A549 (cell line): ENCODE measurements at regions not wholly inside any gene's neighbourhood (a gene's known extent, or its start where the extent isn't known, plus 50 kb on each side); places are given as distances from the start of the nearest gene placed in this dataset.

Source experiments
- ATAC-seq, 2 experiments: fragments of 200-7000 bp in 1 of 2; fragments of >200 bp in 1 of 2; cut with Nextera tagmentation in 1 of 2; cut with Tn5 transposase in 1 of 2; 3 replicates each; pipeline versions ENCODE4 v1.8.0 to v1.9.1; 2018 to 2020; ENCODE audit warnings: mild to moderate bottlenecking in 1 of 2, moderate library complexity in 1 of 2
- CTCF ChIA-PET: fragments of 300-600 bp; sonication (Branson Sonifier 250); formaldehyde crosslinking; extraction: SDS; loops from one replicate; lab custom pipeline; 2021; ENCODE audit warnings: antibody characterized with exemption, inconsistent platforms; lab: Yijun Ruan, JAX
- POLR2A ChIA-PET: fragments of 350-600 bp; formaldehyde crosslinking; extraction: SDS; loops from one replicate; lab custom pipeline; 2021; ENCODE audit warnings: antibody characterized with exemption, inconsistent platforms; lab: Yijun Ruan, JAX
- DNase-seq, 2 experiments: peaks; one replicate each; pipeline versions ENCODE4 v3.0.0 to v3.0.0-alpha.2; 2011 to 2016; ENCODE audit warnings: low read depth in 1 of 2, low spot score in 1 of 2
- FAIRE-seq: peaks from 2 replicates; lab custom pipeline; 2011; peaks lifted over from hg19 to GRCh38; lab: Jason Lieb, UNC
- H3K27ac ChIP-seq, 2 experiments: fragments of >200 bp; sonication (Bioruptor Twin); formaldehyde crosslinking; 3 replicates each; pipeline ENCODE4 v1.5.1; 2016 to 2017
- H3K4me1 ChIP-seq: fragments of >200 bp; sonication (Bioruptor Twin); formaldehyde crosslinking; 3 replicates; pipeline ENCODE4 v1.6.1; 2016
- H3K4me2 ChIP-seq: fragments of >200 bp; sonication (Bioruptor Twin); formaldehyde crosslinking; 3 replicates; pipeline ENCODE4 v1.6.1; 2016
- H3K4me3 ChIP-seq: fragments of >200 bp; sonication (Bioruptor Twin); formaldehyde crosslinking; 3 replicates; pipeline ENCODE4 v1.5.1; 2016
- H3K9me3 ChIP-seq: fragments of >200 bp; sonication (Bioruptor Twin); formaldehyde crosslinking; 3 replicates; pipeline ENCODE4 v1.6.1; 2016
- ATOH8 ChIP-seq: fragments of 250-450 bp; sonication (Bioruptor Pico); IDR thresholded peaks from 2 replicates; pipeline ENCODE4 v1.5.0; 2020; ENCODE audit warnings: low read depth, mild to moderate bottlenecking, moderate library complexity
- CEBPB ChIP-seq, 2 experiments: fragments of >200 bp in 1 of 2; sonication (Bioruptor Twin) in 1 of 2; formaldehyde crosslinking in 1 of 2; IDR thresholded peaks; 2 replicates each; pipeline ENCODE4 v1.6.1; 2012 to 2016
- CHD2 ChIP-seq: fragments of 150-350 bp; IDR thresholded peaks from 2 replicates; pipeline ENCODE4 v1.6.1; 2014; ENCODE audit warnings: low read length; ENCODE audit not compliant: partially characterized antibody
- CHD4 ChIP-seq: fragments of 200-600 bp; sonication (generic); IDR thresholded peaks from 2 replicates; pipeline ENCODE4 v1.6.1; 2016; ENCODE audit warnings: antibody characterized with exemption, mild to moderate bottlenecking, borderline replicate concordance
- CTCF ChIP-seq: fragments of >200 bp; sonication (Bioruptor Twin); formaldehyde crosslinking; IDR thresholded peaks from 3 replicates; pipeline ENCODE4 v1.5.1; 2016
- E2F6 ChIP-seq: IDR thresholded peaks from 2 replicates; pipeline ENCODE4 v1.6.1; 2012; ENCODE audit warnings: low read depth, borderline replicate concordance
- EHMT2 ChIP-seq: fragments of 200-600 bp; sonication (generic); IDR thresholded peaks from 2 replicates; pipeline ENCODE4 v1.6.1; 2016; ENCODE audit warnings: antibody characterized with exemption, low read depth, mild to moderate bottlenecking, moderate library complexity
- ESRRA ChIP-seq: fragments of 150-350 bp; IDR thresholded peaks from 2 replicates; pipeline ENCODE4 v1.6.1; 2014; ENCODE audit warnings: mild to moderate bottlenecking, low read length, borderline replicate concordance
- FOXS1 ChIP-seq: fragments of 250-450 bp; sonication (Bioruptor Pico); IDR thresholded peaks from 2 replicates; pipeline ENCODE4 v1.5.0; 2020; ENCODE audit warnings: mild to moderate bottlenecking, moderate library complexity
- HOXA7 ChIP-seq: fragments of 250-450 bp; sonication (Bioruptor Pico); IDR thresholded peaks from 2 replicates; pipeline ENCODE4 v1.5.0; 2020; ENCODE audit warnings: mild to moderate bottlenecking, moderate library complexity
- MAFK ChIP-seq: fragments of 450-650 bp; IDR thresholded peaks from 2 replicates; pipeline ENCODE4 v1.6.1; 2014; ENCODE audit not compliant: partially characterized antibody
- MAZ ChIP-seq: fragments of 150-350 bp; IDR thresholded peaks from 2 replicates; pipeline ENCODE4 v1.6.1; 2014; ENCODE audit warnings: antibody characterized with exemption, low read depth, low read length, borderline replicate concordance
- PBX3 ChIP-seq: IDR thresholded peaks from 2 replicates; pipeline ENCODE4 v1.6.1; 2012
- RAD21 ChIP-seq, 2 experiments: fragments of >200 bp in 1 of 2; sonication (Bioruptor Twin) in 1 of 2; formaldehyde crosslinking in 1 of 2; IDR thresholded peaks in 1 of 2; conservative IDR thresholded peaks in 1 of 2; 2 replicates in 1 of 2; 3 replicates in 1 of 2; pipeline ENCODE4 v1.6.1; 2012 to 2018; ENCODE audit warnings: inconsistent platforms in 1 of 2
- RNF2 ChIP-seq: fragments of 200-600 bp; sonication (generic); IDR thresholded peaks from 2 replicates; pipeline ENCODE4 v1.6.1; 2016; ENCODE audit warnings: low read depth, mild to moderate bottlenecking, antibody characterized with exemption, moderate library complexity, borderline replicate concordance
- SREBF2 ChIP-seq: fragments of 450-650 bp; IDR thresholded peaks from 2 replicates; pipeline ENCODE4 v1.6.1; 2014; ENCODE audit warnings: mild to moderate bottlenecking, moderate library complexity
- TFCP2L1 ChIP-seq: fragments of 250-450 bp; sonication (Bioruptor Pico); IDR thresholded peaks from 2 replicates; pipeline ENCODE4 v1.5.0; 2021; ENCODE audit warnings: mild to moderate bottlenecking
- TP53 ChIP-seq: fragments of 250-450 bp; sonication (Bioruptor Pico); IDR thresholded peaks from 2 replicates; pipeline ENCODE4 v1.5.0; 2021; ENCODE audit warnings: mild to moderate bottlenecking, moderate library complexity
- USF2 ChIP-seq: fragments of 450-650 bp; IDR thresholded peaks from 2 replicates; pipeline ENCODE4 v1.6.1; 2014; ENCODE audit warnings: antibody characterized with exemption
- ZFP36 ChIP-seq: fragments of 450-650 bp; IDR thresholded peaks from 2 replicates; pipeline ENCODE4 v1.6.1; 2014; ENCODE audit warnings: borderline replicate concordance; ENCODE audit not compliant: partially characterized antibody
- WGBS: methylation state at CpG from one replicate; pipeline ENCODE4 v1.1.6; 2017; ENCODE audit errors: missing lambda C conversion rate; 5-methylcytosine and 5-hydroxymethylcytosine counted together
- TF ChIP-seq, protein P1 (sequence below): fragments of 200-600 bp; sonication (generic); IDR thresholded peaks from 2 replicates; pipeline ENCODE4 v1.6.1; 2016; ENCODE audit warnings: antibody characterized with exemption, mild to moderate bottlenecking, moderate library complexity
- TF ChIP-seq, protein P2 (sequence below): fragments of >200 bp; sonication (Bioruptor Twin); formaldehyde crosslinking; IDR thresholded peaks from 3 replicates; pipeline ENCODE4 v1.6.1; 2016

- FAIRE-seq, result no peak
- Histone ChIP-seq H3K4me2 (no peak overlapping the region), H3K9me3 (no peaks in the 10 kb centered on the region), H3K27ac (no peak overlapping the region), H3K4me3 (no peak overlapping the region), H3K4me1 (no peaks in the 10 kb centered on the region)
- TF ChIP-seq MAZ (no peak), ESRRA (no peak), CTCF (no peak), CEBPB (IDR thresholded peaks at IDR 0.05) (no peak), PBX3 (no peak), MAFK (no peak), RNF2 (no peak), CHD4 (no peak), USF2 (no peak), ZFP36 (no peak), CHD2 (no peak), SREBF2 (no peak), E2F6 (no peak), TP53 (CRISPR knock-in tag) (no peak), ATOH8 (CRISPR knock-in tag) (no peak), RAD21 (conservative IDR thresholded peaks at IDR 0.05 in 1 of 2, IDR thresholded peaks at IDR 0.05 in 1 of 2) (no peak)
- ChIA-PET CTCF (no interaction called here), POLR2A (no interaction called here)
- ATAC-seq, result no peak
- 75% methylated on average over 2 of the region's 2 CpGs for WGBS
- DNase-seq, result no peak
Observed at GRCh38 chr18:39349801-39350200, 1784.2 kb upstream of the CELF4 start.

DNA sequence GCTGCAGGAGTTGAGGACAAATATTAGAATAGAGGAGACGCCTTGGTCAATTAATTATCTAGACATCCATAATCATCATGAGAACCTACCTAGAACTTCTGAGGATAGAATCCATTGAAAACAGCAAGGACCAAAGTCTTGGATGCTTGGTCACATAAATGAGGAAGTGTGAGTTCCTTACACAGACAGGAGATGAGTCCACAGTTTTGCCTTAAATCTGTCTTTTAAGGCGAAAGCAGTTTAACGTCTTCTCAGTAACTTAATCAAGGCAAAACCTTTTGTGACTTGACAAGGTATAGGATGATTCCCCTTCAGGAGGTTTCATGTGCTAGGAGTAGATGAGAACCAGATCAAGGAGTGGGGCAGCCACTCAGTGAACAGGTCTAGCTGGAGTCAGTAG is 1783.2 kb upstream of the CELF4 start:
- POLR2A ChIA-PET, result no interaction called here
- Histone ChIP-seq H3K27ac (no peak overlapping the region), H3K4me2 (no peak overlapping the region), H3K4me3 (no peak overlapping the region), H3K4me1 (no peaks in the 10 kb centered on the region), H3K9me3 (no peaks in the 10 kb centered on the region)
- DNase-seq, result no peak
- no peak for ATAC-seq
- CTCF ChIA-PET, result interaction anchor here (1.0 kb wide), 1 partner anchor 9 kb away, joined by 3 read pairs; no protein-coding TSS in a partner anchor
- WGBS, result 89% methylated on average over 3 of the region's 3 CpGs
- no peak for FAIRE-seq
- TF ChIP-seq FOXS1 (CRISPR knock-in tag), result no peak
- TF ChIP-seq CEBPB (IDR thresholded peaks at IDR 0.05), result no peak
- TF ChIP-seq, protein P1, sequence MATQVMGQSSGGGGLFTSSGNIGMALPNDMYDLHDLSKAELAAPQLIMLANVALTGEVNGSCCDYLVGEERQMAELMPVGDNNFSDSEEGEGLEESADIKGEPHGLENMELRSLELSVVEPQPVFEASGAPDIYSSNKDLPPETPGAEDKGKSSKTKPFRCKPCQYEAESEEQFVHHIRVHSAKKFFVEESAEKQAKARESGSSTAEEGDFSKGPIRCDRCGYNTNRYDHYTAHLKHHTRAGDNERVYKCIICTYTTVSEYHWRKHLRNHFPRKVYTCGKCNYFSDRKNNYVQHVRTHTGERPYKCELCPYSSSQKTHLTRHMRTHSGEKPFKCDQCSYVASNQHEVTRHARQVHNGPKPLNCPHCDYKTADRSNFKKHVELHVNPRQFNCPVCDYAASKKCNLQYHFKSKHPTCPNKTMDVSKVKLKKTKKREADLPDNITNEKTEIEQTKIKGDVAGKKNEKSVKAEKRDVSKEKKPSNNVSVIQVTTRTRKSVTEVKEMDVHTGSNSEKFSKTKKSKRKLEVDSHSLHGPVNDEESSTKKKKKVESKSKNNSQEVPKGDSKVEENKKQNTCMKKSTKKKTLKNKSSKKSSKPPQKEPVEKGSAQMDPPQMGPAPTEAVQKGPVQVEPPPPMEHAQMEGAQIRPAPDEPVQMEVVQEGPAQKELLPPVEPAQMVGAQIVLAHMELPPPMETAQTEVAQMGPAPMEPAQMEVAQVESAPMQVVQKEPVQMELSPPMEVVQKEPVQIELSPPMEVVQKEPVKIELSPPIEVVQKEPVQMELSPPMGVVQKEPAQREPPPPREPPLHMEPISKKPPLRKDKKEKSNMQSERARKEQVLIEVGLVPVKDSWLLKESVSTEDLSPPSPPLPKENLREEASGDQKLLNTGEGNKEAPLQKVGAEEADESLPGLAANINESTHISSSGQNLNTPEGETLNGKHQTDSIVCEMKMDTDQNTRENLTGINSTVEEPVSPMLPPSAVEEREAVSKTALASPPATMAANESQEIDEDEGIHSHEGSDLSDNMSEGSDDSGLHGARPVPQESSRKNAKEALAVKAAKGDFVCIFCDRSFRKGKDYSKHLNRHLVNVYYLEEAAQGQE, result no peak
- no peak for TF ChIP-seq ATOH8 (CRISPR knock-in tag)
- TF ChIP-seq HOXA7, result no peak
- TF ChIP-seq, protein P2, sequence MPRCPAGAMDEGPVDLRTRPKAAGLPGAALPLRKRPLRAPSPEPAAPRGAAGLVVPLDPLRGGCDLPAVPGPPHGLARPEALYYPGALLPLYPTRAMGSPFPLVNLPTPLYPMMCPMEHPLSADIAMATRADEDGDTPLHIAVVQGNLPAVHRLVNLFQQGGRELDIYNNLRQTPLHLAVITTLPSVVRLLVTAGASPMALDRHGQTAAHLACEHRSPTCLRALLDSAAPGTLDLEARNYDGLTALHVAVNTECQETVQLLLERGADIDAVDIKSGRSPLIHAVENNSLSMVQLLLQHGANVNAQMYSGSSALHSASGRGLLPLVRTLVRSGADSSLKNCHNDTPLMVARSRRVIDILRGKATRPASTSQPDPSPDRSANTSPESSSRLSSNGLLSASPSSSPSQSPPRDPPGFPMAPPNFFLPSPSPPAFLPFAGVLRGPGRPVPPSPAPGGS, result no peak
- no peak for TF ChIP-seq USF2
- TF ChIP-seq CTCF, result no peak
- no peak for TF ChIP-seq EHMT2
- no peak for TF ChIP-seq TFCP2L1
